GM23248 (cell line): ENCODE measurements at regions not wholly inside any gene's neighbourhood (a gene's known extent, or its start where the extent isn't known, plus 50 kb on each side); places are given as distances from the start of the nearest gene placed in this dataset.

Experiments used
- EZH2 ChIP-seq: fragments of 200-600 bp; sonication (generic); IDR thresholded peaks from 2 replicates; pipeline ENCODE4 v1.6.1; 2018; ENCODE audit warnings: antibody characterized with exemption, mild to moderate bottlenecking; ENCODE audit not compliant: insufficient read depth, poor library complexity, severe bottlenecking
- EZH2phosphoT487 ChIP-seq: fragments of 200-600 bp; sonication (generic); IDR thresholded peaks from 2 replicates; pipeline ENCODE4 v1.6.1; 2018; ENCODE audit warnings: antibody characterized with exemption, moderate library complexity, mild to moderate bottlenecking, low read depth; ENCODE audit not compliant: insufficient read depth

DNA sequence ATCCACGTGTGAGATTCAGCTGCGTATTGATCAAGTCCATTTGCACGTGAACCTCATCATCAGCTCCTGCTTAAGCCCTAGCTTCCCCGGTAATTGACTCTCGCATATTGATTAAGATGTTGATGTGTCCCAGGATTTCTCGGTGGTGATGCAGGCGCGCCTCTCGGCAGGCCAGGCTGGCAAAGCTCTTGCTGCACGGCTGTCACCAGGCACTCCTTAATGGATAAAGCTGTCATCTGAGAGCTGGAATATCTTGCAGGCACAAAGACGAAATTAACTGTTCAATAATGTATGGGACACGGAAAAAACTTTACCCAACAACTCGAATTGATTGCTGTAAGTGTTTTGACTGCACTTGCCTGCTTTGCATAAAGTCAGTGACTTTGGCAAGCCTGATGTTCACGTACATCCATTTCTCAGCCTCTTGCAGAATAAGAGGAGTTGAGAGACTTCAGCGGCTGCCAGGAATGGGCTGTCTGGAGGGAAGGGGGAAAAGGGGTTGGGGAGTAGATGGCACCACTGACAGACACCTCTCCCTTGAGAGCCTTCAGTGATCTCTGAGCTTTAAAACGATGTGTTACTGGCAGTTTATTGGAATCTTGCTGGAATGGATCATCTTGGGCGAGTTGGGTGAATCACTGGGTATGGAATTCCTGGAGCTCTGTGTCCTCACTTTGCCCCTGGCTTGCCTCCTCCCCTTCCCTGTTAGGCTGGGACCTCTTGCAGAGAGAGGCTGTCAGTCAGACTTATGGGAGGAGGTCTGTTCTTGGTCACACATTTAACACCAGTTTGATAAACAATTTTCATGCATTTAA, 650.3 kb downstream of the CCDC171 start:
- TF ChIP-seq EZH2 (no peak), EZH2phosphoT487 (no peak)
